ENCODE measurements at regions not wholly inside any gene's neighbourhood (a gene's known extent, or its start where the extent isn't known, plus 50 kb on each side); places are given as distances from the start of the nearest gene placed in this dataset.

DNA sequence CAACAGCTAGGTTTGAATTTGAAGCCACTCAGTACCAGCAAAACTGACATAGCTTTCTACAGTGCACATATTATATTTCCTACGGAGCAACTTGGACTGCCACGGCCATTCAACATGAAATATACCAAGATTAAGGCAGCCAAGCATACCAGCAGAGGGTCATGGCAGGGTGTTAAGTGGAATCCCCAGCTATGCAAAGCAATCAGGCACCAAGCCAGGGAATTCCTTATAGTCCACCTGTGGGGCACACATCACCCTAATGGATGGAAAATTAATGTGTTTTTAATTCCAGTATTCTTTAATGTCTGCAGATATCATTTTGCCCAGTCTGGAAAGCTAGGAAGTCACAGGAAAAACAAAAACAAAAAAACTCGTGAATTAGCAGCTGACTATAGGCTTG is 1190.3 kb downstream of the EFNB2 start:
- TF ChIP-seq, protein P1, sequence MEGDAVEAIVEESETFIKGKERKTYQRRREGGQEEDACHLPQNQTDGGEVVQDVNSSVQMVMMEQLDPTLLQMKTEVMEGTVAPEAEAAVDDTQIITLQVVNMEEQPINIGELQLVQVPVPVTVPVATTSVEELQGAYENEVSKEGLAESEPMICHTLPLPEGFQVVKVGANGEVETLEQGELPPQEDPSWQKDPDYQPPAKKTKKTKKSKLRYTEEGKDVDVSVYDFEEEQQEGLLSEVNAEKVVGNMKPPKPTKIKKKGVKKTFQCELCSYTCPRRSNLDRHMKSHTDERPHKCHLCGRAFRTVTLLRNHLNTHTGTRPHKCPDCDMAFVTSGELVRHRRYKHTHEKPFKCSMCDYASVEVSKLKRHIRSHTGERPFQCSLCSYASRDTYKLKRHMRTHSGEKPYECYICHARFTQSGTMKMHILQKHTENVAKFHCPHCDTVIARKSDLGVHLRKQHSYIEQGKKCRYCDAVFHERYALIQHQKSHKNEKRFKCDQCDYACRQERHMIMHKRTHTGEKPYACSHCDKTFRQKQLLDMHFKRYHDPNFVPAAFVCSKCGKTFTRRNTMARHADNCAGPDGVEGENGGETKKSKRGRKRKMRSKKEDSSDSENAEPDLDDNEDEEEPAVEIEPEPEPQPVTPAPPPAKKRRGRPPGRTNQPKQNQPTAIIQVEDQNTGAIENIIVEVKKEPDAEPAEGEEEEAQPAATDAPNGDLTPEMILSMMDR (IDR thresholded peaks at IDR 0.05): no peak
- TF ChIP-seq POLR2AphosphoS5 (IDR thresholded peaks at IDR 0.05): no peak

All from gastroesophageal sphincter (tissue), 3 donors.